Fibroblast of lung (primary cell): ENCODE measurements at regions not wholly inside any gene's neighbourhood (a gene's known extent, or its start where the extent isn't known, plus 50 kb on each side); places are given as distances from the start of the nearest gene placed in this dataset.
"Not testable (repeated sequence)": the region's sequence is repeated elsewhere in the genome, so short reads cannot be mapped to it uniquely, and the experiment has no call there.

Experiments used
- DNase-seq, 2 donors: peaks; one replicate each; pipeline versions ENCODE4 v3.0.0 to v3.0.0-alpha.2; 2010; ENCODE audit warnings: low read depth in 2 of 2
- H2AFZ ChIP-seq: 2 replicates; pipeline ENCODE4 v1.5.1; 2012; ENCODE audit warnings: low read length, control low read depth, inconsistent platforms
- H3K27ac ChIP-seq: 2 replicates; pipeline ENCODE4 v1.5.1; 2011; ENCODE audit warnings: low read length, control low read depth; ENCODE audit not compliant: insufficient read depth
- H3K27me3 ChIP-seq: 2 replicates; pipeline ENCODE4 v1.5.1; 2011; ENCODE audit warnings: mild to moderate bottlenecking, low read length; ENCODE audit not compliant: control insufficient read depth, insufficient read depth
- H3K36me3 ChIP-seq: 2 replicates; pipeline ENCODE4 v1.5.1; 2011; ENCODE audit warnings: low read length; ENCODE audit not compliant: control insufficient read depth, insufficient read depth
- H3K4me1 ChIP-seq: 2 replicates; pipeline ENCODE4 v1.5.1; 2011; ENCODE audit warnings: low read length; ENCODE audit not compliant: control insufficient read depth, insufficient read depth; ENCODE audit errors: extremely low read depth
- H3K4me2 ChIP-seq: 2 replicates; pipeline ENCODE4 v1.5.1; 2011; ENCODE audit warnings: low read length, control low read depth; ENCODE audit not compliant: insufficient read depth; ENCODE audit errors: extremely low read depth
- H3K4me3 ChIP-seq, 4 experiments: fragments of 200-600 bp in 1 of 4; sonication (generic) in 1 of 4; replicated peaks in 1 of 4; 2 replicates each; pipeline ENCODE4 v1.5.1; 2011 to 2016; ENCODE audit warnings: low read length in 4 of 4, low read depth in 3 of 4, mild to moderate bottlenecking in 3 of 4, control low read depth in 2 of 4, inconsistent platforms in 1 of 4, mixed read lengths in 1 of 4; ENCODE audit not compliant: insufficient read depth in 1 of 4; ENCODE audit errors: control extremely low read depth in 1 of 4
- H3K79me2 ChIP-seq: 2 replicates; pipeline ENCODE4 v1.5.1; 2012; ENCODE audit warnings: mild to moderate bottlenecking, low read length, inconsistent platforms; ENCODE audit not compliant: control insufficient read depth, insufficient read depth
- H3K9ac ChIP-seq: 2 replicates; pipeline ENCODE4 v1.5.1; 2011; ENCODE audit warnings: mild to moderate bottlenecking, low read length, control low read depth; ENCODE audit not compliant: insufficient read depth
- H3K9me3 ChIP-seq: 2 replicates; pipeline ENCODE4 v1.5.1; 2012; ENCODE audit warnings: low read depth, low read length; ENCODE audit not compliant: control insufficient read depth, insufficient read depth
- H4K20me1 ChIP-seq: 2 replicates; pipeline ENCODE4 v1.5.1; 2011; ENCODE audit warnings: low read length; ENCODE audit not compliant: control insufficient read depth, insufficient read depth; ENCODE audit errors: extremely low read depth
- EZH2 ChIP-seq: IDR thresholded peaks from 2 replicates; pipeline ENCODE4 v1.5.1; 2012; ENCODE audit warnings: low read length, control low read depth, mild to moderate bottlenecking; ENCODE audit errors: missing control alignments
- TF ChIP-seq, protein P1 (sequence below), 2 donors: IDR thresholded peaks in 1 of 2; conservative IDR thresholded peaks in 1 of 2; 1 replicate in 1 of 2; 2 replicates in 1 of 2; pipeline ENCODE4 v1.5.1; 2011 to 2012; ENCODE audit warnings: low read length in 2 of 2, control low read depth in 1 of 2, inconsistent platforms in 1 of 2, low read depth in 1 of 2, mild to moderate bottlenecking in 1 of 2

GRCh38 chr17:51475730-51476129 lies 215.4 kb downstream of the UTP18 start:
- no peaks in the 10 kb centered on the region for H3K9me3 ChIP-seq
- H3K27ac ChIP-seq: no peak overlapping the region
- no peaks in the 10 kb centered on the region for H3K4me1 ChIP-seq
- H3K36me3 ChIP-seq: no peaks in the 10 kb centered on the region
- no peak overlapping the region for H2AFZ ChIP-seq
- H3K27me3 ChIP-seq: no peaks in the 10 kb centered on the region
- H3K4me2 ChIP-seq: no peak overlapping the region
- H3K9ac ChIP-seq: no peak overlapping the region
- no peak overlapping the region for H3K4me3 ChIP-seq
- H3K79me2 ChIP-seq: no peaks in the 10 kb centered on the region
- no peak for DNase-seq
- H4K20me1 ChIP-seq: no peaks in the 10 kb centered on the region
- no peak for TF ChIP-seq EZH2
- TF ChIP-seq, protein P1, sequence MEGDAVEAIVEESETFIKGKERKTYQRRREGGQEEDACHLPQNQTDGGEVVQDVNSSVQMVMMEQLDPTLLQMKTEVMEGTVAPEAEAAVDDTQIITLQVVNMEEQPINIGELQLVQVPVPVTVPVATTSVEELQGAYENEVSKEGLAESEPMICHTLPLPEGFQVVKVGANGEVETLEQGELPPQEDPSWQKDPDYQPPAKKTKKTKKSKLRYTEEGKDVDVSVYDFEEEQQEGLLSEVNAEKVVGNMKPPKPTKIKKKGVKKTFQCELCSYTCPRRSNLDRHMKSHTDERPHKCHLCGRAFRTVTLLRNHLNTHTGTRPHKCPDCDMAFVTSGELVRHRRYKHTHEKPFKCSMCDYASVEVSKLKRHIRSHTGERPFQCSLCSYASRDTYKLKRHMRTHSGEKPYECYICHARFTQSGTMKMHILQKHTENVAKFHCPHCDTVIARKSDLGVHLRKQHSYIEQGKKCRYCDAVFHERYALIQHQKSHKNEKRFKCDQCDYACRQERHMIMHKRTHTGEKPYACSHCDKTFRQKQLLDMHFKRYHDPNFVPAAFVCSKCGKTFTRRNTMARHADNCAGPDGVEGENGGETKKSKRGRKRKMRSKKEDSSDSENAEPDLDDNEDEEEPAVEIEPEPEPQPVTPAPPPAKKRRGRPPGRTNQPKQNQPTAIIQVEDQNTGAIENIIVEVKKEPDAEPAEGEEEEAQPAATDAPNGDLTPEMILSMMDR (conservative IDR thresholded peaks at IDR 0.05 in 1 of 2, IDR thresholded peaks at IDR 0.05 in 1 of 2; ENCODE audit: low read depth in 1 of 2, low read length in 2 of 2): no peak

- H3K36me3 ChIP-seq: no peaks in the 10 kb centered on the region
- no peaks in the 10 kb centered on the region for H3K79me2 ChIP-seq
- no peaks in the 10 kb centered on the region for H3K4me1 ChIP-seq
- no peak for TF ChIP-seq EZH2
- no peak overlapping the region for H3K27ac ChIP-seq
- H3K9ac ChIP-seq: no peak overlapping the region
- no peak overlapping the region for H3K4me2 ChIP-seq
- no peaks in the 10 kb centered on the region for H3K9me3 ChIP-seq
- no peak overlapping the region for H2AFZ ChIP-seq
- H3K27me3 ChIP-seq: no peaks in the 10 kb centered on the region
- H3K4me3 ChIP-seq: no peak overlapping the region
- DNase-seq: no peak
- H4K20me1 ChIP-seq: no peaks in the 10 kb centered on the region
Measured at GRCh38 chr17:51479303-51479702, 219.0 kb downstream of the UTP18 start.

- H3K27me3 ChIP-seq: no peaks in the 10 kb centered on the region
- H3K27ac ChIP-seq: no peak overlapping the region
- no peaks in the 10 kb centered on the region for H3K4me1 ChIP-seq
- H4K20me1 ChIP-seq: no peaks in the 10 kb centered on the region
- H3K4me2 ChIP-seq: no peak overlapping the region
- no peaks in the 10 kb centered on the region for H3K9me3 ChIP-seq
- no peak overlapping the region for H2AFZ ChIP-seq
- no peaks in the 10 kb centered on the region for H3K79me2 ChIP-seq
- no peak overlapping the region for H3K4me3 ChIP-seq
- DNase-seq: no peak
- no peak for TF ChIP-seq EZH2
- TF ChIP-seq, protein P1 (conservative IDR thresholded peaks at IDR 0.05 in 1 of 2, IDR thresholded peaks at IDR 0.05 in 1 of 2; ENCODE audit: low read depth in 1 of 2, low read length in 2 of 2): no peak
- no peaks in the 10 kb centered on the region for H3K36me3 ChIP-seq
- no peak overlapping the region for H3K9ac ChIP-seq
Measured at GRCh38 chr17:51481370-51481769, 221.0 kb downstream of the UTP18 start.

DNA sequence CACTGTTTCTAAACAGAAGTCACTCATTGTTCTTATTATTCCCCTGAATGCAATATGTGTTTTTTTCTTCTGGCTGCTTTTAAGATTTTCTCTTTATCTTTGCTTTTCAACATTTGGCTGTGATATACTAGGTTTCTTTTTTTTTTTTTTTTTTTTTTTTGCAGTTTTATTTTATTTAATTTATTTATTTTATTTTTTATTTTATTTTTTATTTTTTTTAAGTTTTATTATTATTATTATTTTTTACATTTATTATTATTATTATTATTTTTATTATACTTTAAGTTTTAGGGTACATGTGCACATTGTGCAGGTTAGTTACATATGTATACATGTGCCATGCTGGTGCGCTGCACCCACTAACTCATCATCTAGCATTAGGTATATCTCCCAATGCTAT lies 221.9 kb downstream of the UTP18 start:
- H3K79me2 ChIP-seq, H3K9me3 ChIP-seq, H3K36me3 ChIP-seq, H3K4me3 ChIP-seq, H3K9ac ChIP-seq, H2AFZ ChIP-seq, H3K27me3 ChIP-seq, H4K20me1 ChIP-seq, H3K4me2 ChIP-seq, DNase-seq, H3K4me1 ChIP-seq, H3K27ac ChIP-seq: not testable (repeated sequence)
